Hypothalamus (tissue), 51 donors: ENCODE measurements at regions not wholly inside any gene's neighbourhood (a gene's known extent, or its start where the extent isn't known, plus 50 kb on each side); places are given as distances from the start of the nearest gene placed in this dataset.
"Not testable (repeated sequence)": the region's sequence is repeated elsewhere in the genome, so short reads cannot be mapped to it uniquely, and the experiment has no call there.

Experiments
- DNase-seq, 51 donors: peaks; one replicate each; lab custom pipeline; 2025; lab: John Stamatoyannopoulos, UW

GRCh38 chr10:33867199-33867789 is 532.8 kb upstream of the NRP1 start:
- not testable (repeated sequence) for DNase-seq

GRCh38 chr10:33863352-33863751 is 528.9 kb upstream of the NRP1 start:
- DNase-seq = no peak

GRCh38 chr10:33862536-33863105 is 528.2 kb upstream of the NRP1 start:
- no peak for DNase-seq

- no peak for DNase-seq
Measured at GRCh38 chr10:33861833-33862232, 527.4 kb upstream of the NRP1 start.

- no peak for DNase-seq
Measured at GRCh38 chr10:33861016-33861704, 526.7 kb upstream of the NRP1 start.

GRCh38 chr10:33860552-33860951 is 526.1 kb upstream of the NRP1 start:
- DNase-seq = no peak

- no peak for DNase-seq
Measured at GRCh38 chr10:33859319-33860022, 525.0 kb upstream of the NRP1 start.

GRCh38 chr10:33858326-33858725 is 523.9 kb upstream of the NRP1 start:
- DNase-seq = no peak

- DNase-seq = not testable (repeated sequence)
Measured at GRCh38 chr10:33853221-33853620, 518.8 kb upstream of the NRP1 start.

- DNase-seq = no peak
Measured at GRCh38 chr10:33843379-33843778, 508.9 kb upstream of the NRP1 start.

- DNase-seq = no peak
Measured at GRCh38 chr10:33841678-33842077, 507.2 kb upstream of the NRP1 start.

GRCh38 chr10:33838731-33839130 is 504.3 kb upstream of the NRP1 start:
- DNase-seq = no peak

- DNase-seq = no peak
Measured at GRCh38 chr10:33837736-33838135, 503.3 kb upstream of the NRP1 start.

GRCh38 chr10:33835556-33835955 is 501.1 kb upstream of the NRP1 start:
- DNase-seq = no peak

- no peak for DNase-seq
Measured at GRCh38 chr10:33833566-33833965, 499.1 kb upstream of the NRP1 start.

- DNase-seq = no peak
Measured at GRCh38 chr10:33832124-33832787, 497.8 kb upstream of the NRP1 start.

- no peak for DNase-seq
Measured at GRCh38 chr10:33831591-33831990, 497.1 kb upstream of the NRP1 start.

GRCh38 chr10:33829899-33830298 is 495.4 kb upstream of the NRP1 start:
- not testable (repeated sequence) for DNase-seq

GRCh38 chr10:33828592-33828991 is 494.1 kb upstream of the NRP1 start:
- no peak for DNase-seq

GRCh38 chr10:33826186-33826585 is 491.7 kb upstream of the NRP1 start:
- DNase-seq = no peak

GRCh38 chr10:33822774-33823173 is 488.3 kb upstream of the NRP1 start:
- no peak for DNase-seq
